Hepatocyte (in vitro differentiated cells): ENCODE measurements at regions not wholly inside any gene's neighbourhood (a gene's known extent, or its start where the extent isn't known, plus 50 kb on each side); places are given as distances from the start of the nearest gene placed in this dataset.

Experiments used
- EZH2 ChIP-seq: fragments of 200-600 bp; sonication (generic); IDR thresholded peaks from 2 replicates; pipeline ENCODE4 v1.6.1; 2016; ENCODE audit warnings: antibody characterized with exemption, mild to moderate bottlenecking, borderline replicate concordance
- TF ChIP-seq, protein P1 (sequence below): fragments of 200-600 bp; sonication (generic); IDR thresholded peaks from 2 replicates; pipeline ENCODE4 v1.5.1; 2016; ENCODE audit warnings: antibody characterized with exemption, mild to moderate bottlenecking; ENCODE audit not compliant: poor library complexity

DNA sequence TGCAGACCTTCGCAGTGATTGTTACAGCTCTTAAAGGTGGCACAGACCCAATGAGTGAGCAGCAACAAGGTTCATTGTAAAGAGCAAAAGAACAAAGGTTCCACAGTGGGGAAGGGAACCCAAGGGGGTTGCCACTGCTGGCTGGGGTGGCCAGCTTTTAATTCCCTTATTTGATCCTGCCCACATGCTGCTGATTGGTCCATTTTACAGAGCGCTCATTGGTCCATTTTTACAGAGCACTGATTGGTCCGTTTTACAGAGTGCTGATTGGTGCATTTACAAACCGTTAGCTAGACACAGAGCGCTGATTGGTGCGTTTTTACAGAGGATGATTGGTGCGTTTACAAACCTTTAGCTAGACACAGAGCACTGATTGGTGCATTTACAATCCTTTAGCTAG lies 360.6 kb upstream of the DAB2 start:
- TF ChIP-seq, protein P1, sequence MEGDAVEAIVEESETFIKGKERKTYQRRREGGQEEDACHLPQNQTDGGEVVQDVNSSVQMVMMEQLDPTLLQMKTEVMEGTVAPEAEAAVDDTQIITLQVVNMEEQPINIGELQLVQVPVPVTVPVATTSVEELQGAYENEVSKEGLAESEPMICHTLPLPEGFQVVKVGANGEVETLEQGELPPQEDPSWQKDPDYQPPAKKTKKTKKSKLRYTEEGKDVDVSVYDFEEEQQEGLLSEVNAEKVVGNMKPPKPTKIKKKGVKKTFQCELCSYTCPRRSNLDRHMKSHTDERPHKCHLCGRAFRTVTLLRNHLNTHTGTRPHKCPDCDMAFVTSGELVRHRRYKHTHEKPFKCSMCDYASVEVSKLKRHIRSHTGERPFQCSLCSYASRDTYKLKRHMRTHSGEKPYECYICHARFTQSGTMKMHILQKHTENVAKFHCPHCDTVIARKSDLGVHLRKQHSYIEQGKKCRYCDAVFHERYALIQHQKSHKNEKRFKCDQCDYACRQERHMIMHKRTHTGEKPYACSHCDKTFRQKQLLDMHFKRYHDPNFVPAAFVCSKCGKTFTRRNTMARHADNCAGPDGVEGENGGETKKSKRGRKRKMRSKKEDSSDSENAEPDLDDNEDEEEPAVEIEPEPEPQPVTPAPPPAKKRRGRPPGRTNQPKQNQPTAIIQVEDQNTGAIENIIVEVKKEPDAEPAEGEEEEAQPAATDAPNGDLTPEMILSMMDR, result no peak
- TF ChIP-seq EZH2, result no peak
